GM19463 (cell line): ENCODE measurements at regions not wholly inside any gene's neighbourhood (a gene's known extent, or its start where the extent isn't known, plus 50 kb on each side); places are given as distances from the start of the nearest gene placed in this dataset.
"Not testable (repeated sequence)": the region's sequence is repeated elsewhere in the genome, so short reads cannot be mapped to it uniquely, and the experiment has no call there.

Source experiments
- ATAC-seq: cut with Tn5 transposase; IDR thresholded peaks from one replicate; pipeline ENCODE4 v1.9.1; 2021; ENCODE audit warnings: mild to moderate bottlenecking, moderate library complexity; ENCODE audit not compliant: unreplicated experiment

- ATAC-seq: not testable (repeated sequence)
These were observed 172.2 kb upstream of the KCTD7 start for GRCh38 chr7:66456431-66456830.

- ATAC-seq: not testable (repeated sequence)
These were observed 169.7 kb upstream of the KCTD7 start for GRCh38 chr7:66458991-66459390.

GRCh38 chr7:66459783-66460413 is 168.8 kb upstream of the KCTD7 start:
- ATAC-seq: not testable (repeated sequence)

- ATAC-seq: no peak
These were observed 167.7 kb upstream of the KCTD7 start for GRCh38 chr7:66460921-66461361.

GRCh38 chr7:66461397-66461796 is 167.3 kb upstream of the KCTD7 start:
- ATAC-seq: not testable (repeated sequence)

- ATAC-seq: not testable (repeated sequence)
These were observed 165.8 kb upstream of the KCTD7 start for GRCh38 chr7:66462831-66463230.

GRCh38 chr7:66464059-66464458 is 164.6 kb upstream of the KCTD7 start:
- ATAC-seq: no peak

- ATAC-seq: no peak
These were observed 162.5 kb upstream of the KCTD7 start for GRCh38 chr7:66466081-66466600.

- ATAC-seq: no peak
These were observed 160.8 kb upstream of the KCTD7 start for GRCh38 chr7:66467887-66468286.

GRCh38 chr7:66473064-66473463 is 155.6 kb upstream of the KCTD7 start:
- not testable (repeated sequence) for ATAC-seq

- no peak for ATAC-seq
These were observed 154.2 kb upstream of the KCTD7 start for GRCh38 chr7:66474441-66474840.

- ATAC-seq: not testable (repeated sequence)
These were observed 152.6 kb upstream of the KCTD7 start for GRCh38 chr7:66476056-66476455.

GRCh38 chr7:66477822-66478397 is 150.8 kb upstream of the KCTD7 start:
- ATAC-seq: not testable (repeated sequence)

- ATAC-seq: not testable (repeated sequence)
These were observed 147.5 kb upstream of the KCTD7 start for GRCh38 chr7:66481229-66481628.

- ATAC-seq: not testable (repeated sequence)
These were observed 139.6 kb upstream of the KCTD7 start for GRCh38 chr7:66489065-66489464.

- ATAC-seq: not testable (repeated sequence)
These were observed 138.9 kb upstream of the KCTD7 start for GRCh38 chr7:66489741-66490140.

- not testable (repeated sequence) for ATAC-seq
These were observed 137.7 kb upstream of the KCTD7 start for GRCh38 chr7:66490979-66491378.

GRCh38 chr7:66492405-66492804 is 136.3 kb upstream of the KCTD7 start:
- ATAC-seq: not testable (repeated sequence)

GRCh38 chr7:66493235-66494205 is 135.2 kb upstream of the KCTD7 start:
- ATAC-seq: peak; percentile 99

GRCh38 chr7:66497346-66497745 is 131.3 kb upstream of the KCTD7 start:
- no peak for ATAC-seq

GRCh38 chr7:66500087-66500486 is 128.6 kb upstream of the KCTD7 start:
- ATAC-seq: no peak
